ENCODE measurements at regions not wholly inside any gene's neighbourhood (a gene's known extent, or its start where the extent isn't known, plus 50 kb on each side); places are given as distances from the start of the nearest gene placed in this dataset.

- TF ChIP-seq POLR2A (IDR thresholded peaks at IDR 0.05) (no peak), CTCF (IDR thresholded peaks at IDR 0.05) (no peak)
Observed at GRCh38 chr21:41091616-41092015, 76.3 kb upstream of the BACE2 start.

Data from adrenal gland (tissue), 5 donors.